HFFc6 (cell line): ENCODE measurements at regions not wholly inside any gene's neighbourhood (a gene's known extent, or its start where the extent isn't known, plus 50 kb on each side); places are given as distances from the start of the nearest gene placed in this dataset.

Experiments used
- DNase-seq: peaks from one replicate; pipeline ENCODE4 v3.0.0-alpha.2; 2018
- H3K27ac Mint-ChIP-seq: 2 replicates; pipeline ENCODE4 v1.8.0; 2020; ENCODE audit warnings: mild to moderate bottlenecking, mixed read lengths
- H3K27me3 Mint-ChIP-seq: 2 replicates; pipeline ENCODE4 v1.8.0; 2021; ENCODE audit warnings: mild to moderate bottlenecking, moderate library complexity, mixed read lengths; ENCODE audit not compliant: insufficient read depth
- H3K36me3 Mint-ChIP-seq: 2 replicates; pipeline ENCODE4 v1.8.0; 2021; ENCODE audit warnings: low read depth, mixed read lengths
- H3K4me1 Mint-ChIP-seq: 2 replicates; pipeline ENCODE4 v1.8.0; 2020; ENCODE audit warnings: low read depth, mixed read lengths
- H3K4me3 Mint-ChIP-seq: 2 replicates; pipeline ENCODE4 v1.8.0; 2020; ENCODE audit warnings: mild to moderate bottlenecking, moderate library complexity, mixed read lengths
- H3K9me3 Mint-ChIP-seq: 2 replicates; pipeline ENCODE4 v1.8.0; 2020; ENCODE audit warnings: mild to moderate bottlenecking, mixed read lengths
- CTCF ChIP-seq: fragments of 200-600 bp; sonication (generic); IDR thresholded peaks from 2 replicates; pipeline ENCODE4 v1.5.0; 2021; ENCODE audit warnings: antibody characterized with exemption, mild to moderate bottlenecking

- Mint-ChIP-seq H3K36me3 (no peaks in the 10 kb centered on the region), H3K27ac (no peak overlapping the region), H3K9me3 (0 out of 2 replicates have a peak, but pooled peaks cover 8% of the 10 kb centered on the region), H3K4me1 (no peaks in the 10 kb centered on the region), H3K27me3 (no peaks in the 10 kb centered on the region; the same call in 1 of the 2 replicates), H3K4me3 (no peak overlapping the region)
- DNase-seq, result no peak
- TF ChIP-seq CTCF, result no peak
Observed at GRCh38 chr3:88535563-88535962, 385.8 kb downstream of the C3orf38 start.

GRCh38 chr3:88542916-88543315 is 393.2 kb downstream of the C3orf38 start:
- H3K27me3 Mint-ChIP-seq, result no peaks in the 10 kb centered on the region; the same call in 1 of the 2 replicates
- no peak overlapping the region for H3K27ac Mint-ChIP-seq
- no peak for DNase-seq
- no peaks in the 10 kb centered on the region for H3K4me1 Mint-ChIP-seq
- H3K36me3 Mint-ChIP-seq, result no peaks in the 10 kb centered on the region
- H3K4me3 Mint-ChIP-seq, result no peak overlapping the region
- TF ChIP-seq CTCF, result no peak
- peaks cover 21% of the 10 kb centered on the region for H3K9me3 Mint-ChIP-seq

GRCh38 chr3:88572450-88572849 is 422.7 kb downstream of the C3orf38 start:
- H3K27me3 Mint-ChIP-seq, result no peaks in the 10 kb centered on the region
- DNase-seq, result no peak
- no peak for TF ChIP-seq CTCF
- no peaks in the 10 kb centered on the region; the same call in 1 of the 2 replicates for H3K36me3 Mint-ChIP-seq
- H3K9me3 Mint-ChIP-seq, result peaks cover 52% of the 10 kb centered on the region
- H3K4me1 Mint-ChIP-seq, result no peaks in the 10 kb centered on the region
- no peak overlapping the region for H3K27ac Mint-ChIP-seq
- no peak overlapping the region for H3K4me3 Mint-ChIP-seq

GRCh38 chr3:88573472-88573871 is 423.7 kb downstream of the C3orf38 start:
- no peak overlapping the region for H3K27ac Mint-ChIP-seq
- H3K9me3 Mint-ChIP-seq, result peaks cover 44% of the 10 kb centered on the region
- no peaks in the 10 kb centered on the region for H3K27me3 Mint-ChIP-seq
- no peak for TF ChIP-seq CTCF
- H3K4me1 Mint-ChIP-seq, result no peaks in the 10 kb centered on the region
- no peak for DNase-seq
- no peak overlapping the region for H3K4me3 Mint-ChIP-seq
- H3K36me3 Mint-ChIP-seq, result no peaks in the 10 kb centered on the region; the same call in 1 of the 2 replicates

GRCh38 chr3:88574146-88574545 is 424.4 kb downstream of the C3orf38 start:
- no peaks in the 10 kb centered on the region for H3K4me1 Mint-ChIP-seq
- peaks cover 39% of the 10 kb centered on the region for H3K9me3 Mint-ChIP-seq
- TF ChIP-seq CTCF, result no peak
- H3K27me3 Mint-ChIP-seq, result no peaks in the 10 kb centered on the region
- no peaks in the 10 kb centered on the region; the same call in 1 of the 2 replicates for H3K36me3 Mint-ChIP-seq
- no peak overlapping the region for H3K27ac Mint-ChIP-seq
- no peak overlapping the region for H3K4me3 Mint-ChIP-seq
- DNase-seq, result no peak

- no peaks in the 10 kb centered on the region for H3K36me3 Mint-ChIP-seq
- no peaks in the 10 kb centered on the region for H3K27me3 Mint-ChIP-seq
- no peak overlapping the region for H3K27ac Mint-ChIP-seq
- no peaks in the 10 kb centered on the region for H3K4me1 Mint-ChIP-seq
- H3K4me3 Mint-ChIP-seq, result no peak overlapping the region
- H3K9me3 Mint-ChIP-seq, result peaks cover 20% of the 10 kb centered on the region
- no peak for DNase-seq
- TF ChIP-seq CTCF, result no peak
Observed at GRCh38 chr3:88584451-88584850, 434.7 kb downstream of the C3orf38 start.
